ENCODE measurements at regions not wholly inside any gene's neighbourhood (a gene's known extent, or its start where the extent isn't known, plus 50 kb on each side); places are given as distances from the start of the nearest gene placed in this dataset.
A peak's percentile ranks its signal among the peaks of the same experiment; 100 is the strongest.
"Not testable (repeated sequence)": the region's sequence is repeated elsewhere in the genome, so short reads cannot be mapped to it uniquely, and the experiment has no call there.

GRCh38 chr13:90498816-90499215, 848.7 kb upstream of the MIR17HG start:
- peak; percentile 45 for DNase-seq (ENCODE audit: low read depth)

DNA sequence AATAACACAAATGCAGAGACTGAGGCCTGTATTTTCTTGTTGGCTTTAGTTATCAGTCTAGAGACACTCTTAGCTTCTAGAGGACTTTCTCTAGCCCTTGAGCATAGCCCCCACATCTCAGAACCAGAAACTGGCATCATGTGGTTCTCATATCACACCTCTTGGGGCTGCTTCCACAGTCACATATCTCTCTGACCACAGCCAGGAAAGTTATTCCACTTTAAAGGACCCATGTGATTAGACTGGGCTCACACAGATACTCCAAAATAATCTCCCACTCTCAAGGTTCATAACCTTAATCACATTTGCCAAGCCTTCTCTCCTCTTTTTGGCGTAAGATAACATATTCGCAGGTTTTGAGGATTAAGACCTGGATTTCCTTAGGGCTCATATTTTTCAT, 846.9 kb upstream of the MIR17HG start:
- no peak for DNase-seq (ENCODE audit: low read depth)

- no peak for DNase-seq (ENCODE audit: low read depth)
Measured at GRCh38 chr13:90502153-90502552, 845.3 kb upstream of the MIR17HG start.

GRCh38 chr13:90502762-90503161, 844.7 kb upstream of the MIR17HG start:
- no peak for DNase-seq (ENCODE audit: low read depth)

- DNase-seq (ENCODE audit: low read depth): peak; percentile 13
Measured at GRCh38 chr13:90510319-90510718, 837.2 kb upstream of the MIR17HG start.

DNA sequence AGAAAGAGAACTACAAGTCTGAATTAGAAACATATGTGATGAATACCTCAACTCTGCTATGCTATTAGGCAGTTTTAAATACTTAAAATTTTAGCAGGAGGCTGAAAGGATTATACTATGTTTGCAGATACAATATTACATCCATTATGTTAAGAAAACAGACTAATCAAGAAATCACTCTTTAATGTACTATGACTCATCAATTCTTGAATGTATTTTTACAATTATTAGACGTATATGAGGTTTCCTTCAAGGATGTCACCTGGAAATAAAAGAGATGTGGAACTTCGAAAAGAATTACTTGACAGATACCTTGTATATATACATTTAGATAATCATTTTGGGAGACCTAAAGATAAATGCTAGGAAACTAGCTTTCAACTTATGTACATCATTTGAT, 835.6 kb upstream of the MIR17HG start:
- no peak for DNase-seq (ENCODE audit: low read depth)

DNA sequence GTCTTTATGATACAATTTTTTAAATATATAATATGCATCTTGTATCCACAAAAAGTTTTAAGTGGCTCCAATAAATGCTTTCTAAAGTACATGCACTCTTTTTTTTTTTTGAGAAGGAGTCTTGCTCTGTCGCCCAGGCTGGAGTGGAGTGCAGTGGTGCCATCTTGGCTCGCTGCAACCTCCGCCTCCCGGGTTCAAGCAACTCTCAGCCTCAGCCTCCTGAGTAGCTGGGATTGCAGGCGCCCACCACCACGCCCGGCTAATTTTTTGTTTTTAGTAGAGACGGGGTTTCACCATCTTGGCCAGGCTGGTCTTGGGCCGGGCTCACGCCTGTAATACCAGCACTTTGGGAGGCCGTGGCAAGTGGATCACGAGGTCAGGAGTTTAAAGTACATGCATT, 832.8 kb upstream of the MIR17HG start:
- not testable (repeated sequence) for DNase-seq (ENCODE audit: low read depth)

GRCh38 chr13:90518417-90518816, 829.1 kb upstream of the MIR17HG start:
- no peak for DNase-seq (ENCODE audit: low read depth)

GRCh38 chr13:90519157-90519556, 828.3 kb upstream of the MIR17HG start:
- DNase-seq (ENCODE audit: low read depth): no peak

- DNase-seq (ENCODE audit: low read depth): no peak
Measured at GRCh38 chr13:90526711-90527110, 820.8 kb upstream of the MIR17HG start.

GRCh38 chr13:90531744-90532143, 815.7 kb upstream of the MIR17HG start:
- no peak for DNase-seq (ENCODE audit: low read depth)

DNA sequence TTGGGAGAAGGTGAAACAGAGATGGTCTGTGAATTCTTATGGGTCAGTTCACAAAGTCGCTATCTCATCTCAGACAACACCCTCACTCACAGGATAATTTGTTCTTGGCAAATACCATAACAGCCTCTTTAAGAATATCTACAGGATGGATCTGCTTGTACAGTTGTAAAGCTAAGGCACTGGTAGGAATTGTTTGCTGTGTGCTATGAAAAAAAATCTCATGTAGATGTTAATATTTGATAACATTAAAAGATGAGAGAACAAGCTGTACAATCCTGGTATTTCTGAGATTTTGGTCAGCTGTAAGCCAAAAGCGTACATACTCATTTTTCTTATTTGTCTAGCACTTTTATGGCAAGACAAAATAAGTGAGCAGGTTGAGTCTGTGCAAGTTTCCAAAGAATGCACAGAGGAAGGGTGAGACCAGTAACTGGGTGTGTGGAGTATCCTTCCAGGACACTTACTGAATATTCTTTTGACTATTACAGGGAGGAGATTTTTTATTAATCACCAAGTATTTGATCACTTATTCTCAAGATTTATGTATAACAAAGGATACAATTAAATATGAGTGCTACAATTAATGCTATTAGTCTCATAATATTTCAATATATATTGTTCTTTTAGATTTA, 814.5 kb upstream of the MIR17HG start:
- no peak for DNase-seq (ENCODE audit: low read depth)

DNA sequence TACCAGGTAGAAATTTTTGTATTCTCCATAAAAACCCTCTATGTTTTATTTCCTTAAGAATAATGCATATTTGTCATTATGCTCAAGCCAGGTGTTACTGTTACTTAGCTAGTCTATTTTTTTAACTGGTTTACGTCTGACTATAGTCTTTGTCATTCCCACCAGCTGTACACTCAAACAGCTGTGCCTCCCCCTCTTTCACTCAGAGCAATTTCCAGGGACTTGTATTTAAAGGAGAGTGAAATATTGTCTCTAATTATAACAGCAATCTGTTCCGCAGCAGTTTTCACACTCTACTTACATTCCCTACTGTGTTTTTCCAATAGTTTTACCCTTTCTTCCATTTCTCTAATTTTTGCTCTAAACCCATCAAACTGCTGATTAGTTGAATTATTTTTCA, 813.6 kb upstream of the MIR17HG start:
- DNase-seq (ENCODE audit: low read depth): peak; percentile 85

GRCh38 chr13:90534617-90535370, 812.7 kb upstream of the MIR17HG start:
- DNase-seq (ENCODE audit: low read depth): no peak

DNA sequence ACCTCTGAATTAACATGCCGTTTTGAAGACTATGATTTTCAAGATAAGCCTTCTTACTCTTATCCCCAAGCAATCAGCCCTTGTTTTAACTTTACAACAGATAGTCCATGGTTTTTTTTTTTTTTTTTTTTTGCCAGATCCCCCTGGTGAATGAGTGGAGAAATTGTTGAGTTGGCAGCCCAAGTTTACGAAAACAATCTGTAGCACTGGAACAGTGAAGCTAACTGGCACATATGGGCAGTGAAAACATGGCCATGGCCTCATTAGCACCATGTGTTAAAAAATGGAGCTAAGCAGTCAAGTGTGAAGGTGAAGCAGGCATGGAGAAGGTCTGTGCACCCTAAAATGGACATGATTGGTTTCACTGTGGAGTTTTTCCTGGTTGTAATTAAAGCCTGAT, 812.1 kb upstream of the MIR17HG start:
- DNase-seq (ENCODE audit: low read depth): no peak

DNA sequence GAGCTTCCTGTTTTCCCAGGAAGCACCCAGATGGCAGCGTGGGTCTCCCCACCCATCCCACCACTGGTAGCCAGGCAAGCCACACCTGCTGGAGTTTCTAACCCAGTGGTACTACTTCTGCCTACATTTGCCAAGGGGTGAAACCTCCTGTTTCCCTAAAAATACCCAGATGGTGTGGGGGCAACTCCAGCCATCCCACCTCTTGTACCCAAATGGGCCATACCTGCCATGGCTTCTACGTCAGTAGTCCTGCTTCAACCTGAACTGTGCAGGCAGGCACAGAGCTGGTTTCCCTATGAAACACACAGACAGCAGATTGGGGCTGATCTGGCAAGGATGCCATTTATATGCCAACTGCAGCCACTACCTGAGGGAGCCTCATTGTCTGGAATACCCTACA, 809.4 kb upstream of the MIR17HG start:
- no peak for DNase-seq (ENCODE audit: low read depth)

GRCh38 chr13:90541346-90541745, 806.1 kb upstream of the MIR17HG start:
- no peak for DNase-seq (ENCODE audit: low read depth)

DNA sequence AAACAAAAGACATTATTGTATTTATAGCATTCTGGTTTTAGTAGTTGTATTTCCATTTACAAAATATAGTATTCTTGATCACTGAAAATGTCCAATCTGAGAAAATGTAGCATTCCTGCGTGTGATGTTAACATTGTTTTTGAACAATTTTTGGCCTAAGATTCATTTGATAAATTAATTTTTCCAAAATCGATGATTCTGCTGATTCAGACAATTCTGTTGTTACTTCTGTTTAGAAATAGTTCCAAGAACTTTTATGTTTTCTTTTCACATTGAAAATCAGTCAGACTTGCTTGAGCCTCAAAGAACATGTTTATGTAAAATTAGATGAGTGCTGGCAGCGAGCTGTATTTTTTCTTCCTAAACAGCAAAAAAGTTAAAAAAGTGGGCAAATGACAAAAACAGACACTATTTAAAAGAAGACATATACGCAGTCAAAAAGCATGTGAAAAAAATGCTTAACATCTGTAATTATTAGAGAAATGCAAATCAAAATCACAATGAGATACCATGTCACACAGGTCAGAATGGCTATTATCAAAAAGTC, 804.5 kb upstream of the MIR17HG start:
- DNase-seq (ENCODE audit: low read depth): no peak

DNA sequence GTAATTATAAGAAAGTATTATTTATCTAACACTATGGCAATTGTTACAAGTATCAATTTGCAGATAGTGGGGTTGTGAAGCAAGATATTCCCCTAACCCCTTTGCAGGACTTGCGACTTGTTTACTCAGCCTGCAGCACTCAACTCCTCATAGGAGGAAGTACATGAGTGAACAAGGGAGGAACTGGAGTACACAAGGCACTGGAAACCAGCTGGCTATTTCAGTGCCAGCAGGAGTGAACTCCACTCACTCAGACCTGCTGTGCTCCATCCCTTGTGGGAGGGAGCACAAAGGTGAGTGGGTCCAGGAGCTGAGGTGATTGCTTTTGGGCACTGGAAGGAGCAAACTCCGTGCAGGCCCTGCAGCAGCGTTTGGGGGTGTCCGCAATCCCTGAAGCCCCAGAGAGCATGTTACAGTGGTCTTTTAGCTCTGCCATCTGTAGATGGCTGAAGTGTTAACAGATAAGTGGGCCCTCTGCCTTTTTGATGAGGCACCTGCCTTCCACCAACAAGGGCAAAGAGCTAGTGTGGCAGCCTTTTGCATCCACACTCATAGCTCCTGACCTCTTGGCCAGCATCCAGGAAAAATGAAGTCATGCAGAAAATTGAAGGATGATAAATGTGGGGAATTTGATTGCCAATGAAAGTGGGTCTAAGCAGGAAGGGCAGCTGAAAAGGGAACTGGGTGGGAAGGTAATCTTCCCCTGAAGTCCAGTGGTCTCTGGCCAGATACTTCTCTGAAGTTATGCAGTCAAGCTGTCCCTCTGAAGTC, 802.2 kb upstream of the MIR17HG start:
- DNase-seq (ENCODE audit: low read depth): peak; percentile 24

- DNase-seq (ENCODE audit: low read depth): no peak
Measured at GRCh38 chr13:90547272-90547790, 800.2 kb upstream of the MIR17HG start.

GRCh38 chr13:90551253-90551652, 796.2 kb upstream of the MIR17HG start:
- DNase-seq (ENCODE audit: low read depth): no peak

- DNase-seq (ENCODE audit: low read depth): no peak
Measured at GRCh38 chr13:90552702-90553101, 794.8 kb upstream of the MIR17HG start.
